ENCODE measurements at regions not wholly inside any gene's neighbourhood (a gene's known extent, or its start where the extent isn't known, plus 50 kb on each side); places are given as distances from the start of the nearest gene placed in this dataset.

- TF ChIP-seq FOXP4 (CRISPR knock-in tag; IDR thresholded peaks at IDR 0.05) (no peak), EMX1 (CRISPR knock-in tag; IDR thresholded peaks at IDR 0.05) (no peak), IRF1 (CRISPR knock-in tag; IDR thresholded peaks at IDR 0.05) (no peak), STAT6 (CRISPR knock-in tag; conservative IDR thresholded peaks at IDR 0.05; ENCODE audit: low read depth) (no peak), GRHL2 (CRISPR knock-in tag; IDR thresholded peaks at IDR 0.05; ENCODE audit: insufficient replicate concordance, severe bottlenecking) (no peak)
Measured at GRCh38 chr1:240683576-240683975, 71.6 kb upstream of the GREM2 start (continued).

GRCh38 chr1:240682859-240683242 lies 70.9 kb upstream of the GREM2 start:
- CTCF ChIA-PET, result interaction anchor here (1.0 kb wide), 1 partner anchor 71 kb away, joined by 3 read pairs; the partner anchor contains the start of gene GREM2
- peaks cover 13% of the 10 kb centered on the region; the same call in 1 of the 2 replicates for H3K9me3 Mint-ChIP-seq
- ATAC-seq, result no peak
- DNase-seq (ENCODE audit: low spot score), result no peak
- POLR2A ChIA-PET, result no interaction called here
- H3K4me1 Mint-ChIP-seq, result 0 out of 2 replicates have a peak, but pooled peaks cover under 1% of the 10 kb centered on the region
- H3K27me3 Mint-ChIP-seq (ENCODE audit: low read depth), result no peaks in the 10 kb centered on the region
- H3K36me3 Mint-ChIP-seq, result no peaks in the 10 kb centered on the region
- H3K4me3 Mint-ChIP-seq, result no peak overlapping the region
- no peak overlapping the region for H3K27ac Mint-ChIP-seq
- TF ChIP-seq STAT6 (CRISPR knock-in tag; conservative IDR thresholded peaks at IDR 0.05; ENCODE audit: low read depth), result no peak
- TF ChIP-seq MAX (CRISPR knock-in tag; IDR thresholded peaks at IDR 0.05), result no peak
- TF ChIP-seq E2F5 (CRISPR knock-in tag; IDR thresholded peaks at IDR 0.05), result no peak
- no peak for TF ChIP-seq SMAD4 (CRISPR knock-in tag; IDR thresholded peaks at IDR 0.05)
- TF ChIP-seq ZSCAN18 (CRISPR knock-in tag; IDR thresholded peaks at IDR 0.05), result no peak
- TF ChIP-seq TCF7 (CRISPR knock-in tag; IDR thresholded peaks at IDR 0.05; ENCODE audit: low read depth), result no peak
- TF ChIP-seq E2F4 (CRISPR knock-in tag; IDR thresholded peaks at IDR 0.05; ENCODE audit: borderline replicate concordance, low read depth), result no peak
- no peak for TF ChIP-seq ZNF396 (CRISPR knock-in tag; IDR thresholded peaks at IDR 0.05; ENCODE audit: borderline replicate concordance)
- no peak for TF ChIP-seq ZNF416 (CRISPR knock-in tag; IDR thresholded peaks at IDR 0.05)
- TF ChIP-seq USF2 (CRISPR knock-in tag; IDR thresholded peaks at IDR 0.05), result no peak
- TF ChIP-seq JUN (CRISPR knock-in tag; IDR thresholded peaks at IDR 0.05), result no peak
- TF ChIP-seq MLX (CRISPR knock-in tag; IDR thresholded peaks at IDR 0.05), result no peak
- TF ChIP-seq CTCF (IDR thresholded peaks at IDR 0.05), result no peak
- TF ChIP-seq MXD4 (CRISPR knock-in tag; IDR thresholded peaks at IDR 0.05; ENCODE audit: borderline replicate concordance), result no peak
- no peak for TF ChIP-seq NR2C2 (CRISPR knock-in tag; IDR thresholded peaks at IDR 0.05)
- TF ChIP-seq NR3C1 (CRISPR knock-in tag; conservative IDR thresholded peaks at IDR 0.05; ENCODE audit: low read depth), result no peak

Data from WTC11 (cell line).